ENCODE measurements at regions not wholly inside any gene's neighbourhood (a gene's known extent, or its start where the extent isn't known, plus 50 kb on each side); places are given as distances from the start of the nearest gene placed in this dataset.

DNA sequence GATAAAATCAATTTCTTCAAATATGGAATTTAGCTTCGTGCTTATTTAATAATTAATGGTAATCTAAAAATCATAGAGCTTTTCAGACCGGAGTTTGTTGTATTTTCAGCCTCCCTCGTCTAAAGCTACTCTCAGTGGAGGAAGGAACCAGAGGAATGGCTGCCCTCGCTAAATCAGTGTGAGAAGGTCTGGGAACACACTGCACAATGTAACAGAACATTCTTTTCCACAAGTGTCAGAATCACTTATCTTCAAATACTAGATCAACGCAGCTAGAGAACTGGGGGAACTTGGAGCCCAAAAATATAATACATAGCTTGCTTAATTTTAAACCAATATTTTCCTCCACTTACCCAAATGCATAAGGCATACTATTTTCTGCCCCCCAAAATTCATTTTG, 148.5 kb downstream of the MTERF1 start:
- CTCF ChIA-PET = no interaction called here
- Mint-ChIP-seq H3K36me3 (no peaks in the 10 kb centered on the region), H3K4me3 (no peak overlapping the region), H3K27ac (no peak overlapping the region), H3K9me3 (peaks cover 12% of the 10 kb centered on the region), H3K27me3 (ENCODE audit: low read depth) (peaks cover 15% of the 10 kb centered on the region), H3K4me1 (no peaks in the 10 kb centered on the region)
- DNase-seq (ENCODE audit: low spot score) (no peak), ATAC-seq (no peak)
- POLR2A ChIA-PET = no interaction called here
- TF ChIP-seq ZBTB43 (CRISPR knock-in tag; IDR thresholded peaks at IDR 0.05) (no peak), MLX (CRISPR knock-in tag; IDR thresholded peaks at IDR 0.05) (no peak)

DNA sequence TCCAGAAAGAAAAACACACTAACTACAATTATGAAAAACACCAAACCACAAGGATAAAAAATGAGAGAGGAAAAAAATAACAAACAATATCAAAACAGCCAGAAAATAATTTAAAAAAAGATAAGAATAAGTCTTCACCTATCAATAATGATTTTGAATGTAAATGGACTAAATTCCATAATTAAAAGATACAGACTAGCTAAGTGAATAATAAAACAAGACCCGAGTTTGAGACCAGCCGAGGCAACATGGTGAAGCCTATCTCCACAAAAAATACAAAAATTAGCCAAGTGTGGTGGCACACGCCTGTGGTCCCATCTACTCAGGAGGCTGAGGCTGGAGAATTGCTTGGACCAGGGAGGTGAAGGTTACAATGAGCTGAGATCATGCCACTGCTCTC, 131.1 kb downstream of the MTERF1 start:
- TF ChIP-seq GRHL2 (CRISPR knock-in tag; IDR thresholded peaks at IDR 0.05; ENCODE audit: insufficient replicate concordance, severe bottlenecking) = no peak
- TF ChIP-seq, protein P1, sequence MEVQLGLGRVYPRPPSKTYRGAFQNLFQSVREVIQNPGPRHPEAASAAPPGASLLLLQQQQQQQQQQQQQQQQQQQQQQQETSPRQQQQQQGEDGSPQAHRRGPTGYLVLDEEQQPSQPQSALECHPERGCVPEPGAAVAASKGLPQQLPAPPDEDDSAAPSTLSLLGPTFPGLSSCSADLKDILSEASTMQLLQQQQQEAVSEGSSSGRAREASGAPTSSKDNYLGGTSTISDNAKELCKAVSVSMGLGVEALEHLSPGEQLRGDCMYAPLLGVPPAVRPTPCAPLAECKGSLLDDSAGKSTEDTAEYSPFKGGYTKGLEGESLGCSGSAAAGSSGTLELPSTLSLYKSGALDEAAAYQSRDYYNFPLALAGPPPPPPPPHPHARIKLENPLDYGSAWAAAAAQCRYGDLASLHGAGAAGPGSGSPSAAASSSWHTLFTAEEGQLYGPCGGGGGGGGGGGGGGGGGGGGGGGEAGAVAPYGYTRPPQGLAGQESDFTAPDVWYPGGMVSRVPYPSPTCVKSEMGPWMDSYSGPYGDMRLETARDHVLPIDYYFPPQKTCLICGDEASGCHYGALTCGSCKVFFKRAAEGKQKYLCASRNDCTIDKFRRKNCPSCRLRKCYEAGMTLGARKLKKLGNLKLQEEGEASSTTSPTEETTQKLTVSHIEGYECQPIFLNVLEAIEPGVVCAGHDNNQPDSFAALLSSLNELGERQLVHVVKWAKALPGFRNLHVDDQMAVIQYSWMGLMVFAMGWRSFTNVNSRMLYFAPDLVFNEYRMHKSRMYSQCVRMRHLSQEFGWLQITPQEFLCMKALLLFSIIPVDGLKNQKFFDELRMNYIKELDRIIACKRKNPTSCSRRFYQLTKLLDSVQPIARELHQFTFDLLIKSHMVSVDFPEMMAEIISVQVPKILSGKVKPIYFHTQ (CRISPR knock-in tag; IDR thresholded peaks at IDR 0.05) = no peak
- TF ChIP-seq E2F4 (CRISPR knock-in tag; IDR thresholded peaks at IDR 0.05; ENCODE audit: borderline replicate concordance, low read depth) = no peak
- no peak for TF ChIP-seq CDX4 (CRISPR knock-in tag; IDR thresholded peaks at IDR 0.05; ENCODE audit: borderline replicate concordance)
- TF ChIP-seq EMX1 (CRISPR knock-in tag; IDR thresholded peaks at IDR 0.05) = no peak
- TF ChIP-seq CTCF (IDR thresholded peaks at IDR 0.05) = no peak
- no peak for TF ChIP-seq JUN (CRISPR knock-in tag; IDR thresholded peaks at IDR 0.05)
- TF ChIP-seq, protein P2, sequence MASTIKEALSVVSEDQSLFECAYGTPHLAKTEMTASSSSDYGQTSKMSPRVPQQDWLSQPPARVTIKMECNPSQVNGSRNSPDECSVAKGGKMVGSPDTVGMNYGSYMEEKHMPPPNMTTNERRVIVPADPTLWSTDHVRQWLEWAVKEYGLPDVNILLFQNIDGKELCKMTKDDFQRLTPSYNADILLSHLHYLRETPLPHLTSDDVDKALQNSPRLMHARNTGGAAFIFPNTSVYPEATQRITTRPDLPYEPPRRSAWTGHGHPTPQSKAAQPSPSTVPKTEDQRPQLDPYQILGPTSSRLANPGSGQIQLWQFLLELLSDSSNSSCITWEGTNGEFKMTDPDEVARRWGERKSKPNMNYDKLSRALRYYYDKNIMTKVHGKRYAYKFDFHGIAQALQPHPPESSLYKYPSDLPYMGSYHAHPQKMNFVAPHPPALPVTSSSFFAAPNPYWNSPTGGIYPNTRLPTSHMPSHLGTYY (CRISPR knock-in tag; IDR thresholded peaks at IDR 0.05) = no peak
- TF ChIP-seq GTF2I (CRISPR knock-in tag; conservative IDR thresholded peaks at IDR 0.05) = no peak
- no peak for TF ChIP-seq ZNF317 (CRISPR knock-in tag; IDR thresholded peaks at IDR 0.05; ENCODE audit: borderline replicate concordance, low read depth)
- TF ChIP-seq GABPB1 (CRISPR knock-in tag; IDR thresholded peaks at IDR 0.05) = no peak
- TF ChIP-seq PREB (CRISPR knock-in tag; IDR thresholded peaks at IDR 0.05; ENCODE audit: borderline replicate concordance) = no peak
- Mint-ChIP-seq H3K4me3 (no peak overlapping the region), H3K4me1 (no peaks in the 10 kb centered on the region), H3K27me3 (ENCODE audit: low read depth) (peaks cover 3% of the 10 kb centered on the region; the same call in 1 of the 2 replicates), H3K27ac (no peak overlapping the region), H3K36me3 (peaks cover 3% of the 10 kb centered on the region; the same call in 1 of the 2 replicates), H3K9me3 (peaks cover 16% of the 10 kb centered on the region)
- ChIA-PET POLR2A (interaction anchor here (0.6 kb wide), 1 partner anchor 197 kb away, joined by 3 read pairs; no protein-coding TSS in a partner anchor), CTCF (no interaction called here)
- no peak for DNase-seq (ENCODE audit: low spot score)
- ATAC-seq = no peak
